ENCODE measurements at regions not wholly inside any gene's neighbourhood (a gene's known extent, or its start where the extent isn't known, plus 50 kb on each side); places are given as distances from the start of the nearest gene placed in this dataset.
"Not testable (repeated sequence)": the region's sequence is repeated elsewhere in the genome, so short reads cannot be mapped to it uniquely, and the experiment has no call there.

GRCh38 chr7:131767591-131767990 is 211.2 kb upstream of the PODXL start:
- Histone ChIP-seq H3K36me3 (no peaks in the 10 kb centered on the region), H3K4me3 (no peak overlapping the region), H3K27ac (no peak overlapping the region), H3K9me3 (no peaks in the 10 kb centered on the region), H3K4me1 (no peaks in the 10 kb centered on the region), H3K27me3 (no peaks in the 10 kb centered on the region)
- TF ChIP-seq CTCF (IDR thresholded peaks at IDR 0.05), result no peak
- no peak for DNase-seq
- intact Hi-C loops (cut with DNase I), result no loop called here
- ATAC-seq, result no peak

GRCh38 chr7:131765575-131765974 is 209.1 kb upstream of the PODXL start:
- DNase-seq, result no peak
- no peak for ATAC-seq
- no peaks in the 10 kb centered on the region for H3K36me3 ChIP-seq
- intact Hi-C loops (cut with DNase I), result no loop called here
- H3K9me3 ChIP-seq, result no peaks in the 10 kb centered on the region
- no peaks in the 10 kb centered on the region for H3K4me1 ChIP-seq
- no peak overlapping the region for H3K4me3 ChIP-seq
- H3K27ac ChIP-seq, result no peak overlapping the region
- peaks cover 8% of the 10 kb centered on the region for H3K27me3 ChIP-seq
- no peak for TF ChIP-seq CTCF (IDR thresholded peaks at IDR 0.05)

- Histone ChIP-seq H3K4me3 (no peak overlapping the region), H3K4me1 (no peaks in the 10 kb centered on the region), H3K27me3 (peaks cover 8% of the 10 kb centered on the region), H3K36me3 (no peaks in the 10 kb centered on the region), H3K27ac (no peak overlapping the region), H3K9me3 (no peaks in the 10 kb centered on the region)
- intact Hi-C loops (cut with DNase I), result no loop called here
- DNase-seq (no peak), ATAC-seq (no peak)
- TF ChIP-seq CTCF (IDR thresholded peaks at IDR 0.05), result no peak
Measured at GRCh38 chr7:131764143-131764775, 207.8 kb upstream of the PODXL start.

- ATAC-seq, result no peak
- Histone ChIP-seq H3K4me3 (no peak overlapping the region), H3K4me1 (no peaks in the 10 kb centered on the region), H3K27me3 (peaks cover 8% of the 10 kb centered on the region), H3K36me3 (no peaks in the 10 kb centered on the region), H3K27ac (no peak overlapping the region), H3K9me3 (no peaks in the 10 kb centered on the region)
- DNase-seq, result no peak
- intact Hi-C loops (cut with DNase I), result no loop called here
- no peak for TF ChIP-seq CTCF (IDR thresholded peaks at IDR 0.05)
Measured at GRCh38 chr7:131762753-131763152, 206.3 kb upstream of the PODXL start.

GRCh38 chr7:131755801-131756200 is 199.4 kb upstream of the PODXL start:
- H3K36me3 ChIP-seq; H3K27ac ChIP-seq; DNase-seq; intact Hi-C loops (cut with DNase I); ATAC-seq; H3K9me3 ChIP-seq; H3K4me3 ChIP-seq; H3K4me1 ChIP-seq; H3K27me3 ChIP-seq: not testable (repeated sequence)

- no peak for ATAC-seq
Measured at GRCh38 chr7:131753620-131754222, 197.3 kb upstream of the PODXL start.

More at GRCh38 chr7:131753620-131754222, 197.3 kb upstream of the PODXL start:
- TF ChIP-seq CTCF (IDR thresholded peaks at IDR 0.05), result no peak
- no peaks in the 10 kb centered on the region for H3K36me3 ChIP-seq
- intact Hi-C loops (cut with DNase I), result no loop called here
- no peak overlapping the region for H3K4me3 ChIP-seq
- H3K27ac ChIP-seq, result no peak overlapping the region
- DNase-seq, result no peak
- no peaks in the 10 kb centered on the region for H3K4me1 ChIP-seq
- H3K9me3 ChIP-seq, result no peaks in the 10 kb centered on the region
- no peaks in the 10 kb centered on the region for H3K27me3 ChIP-seq
